ENCODE measurements at regions not wholly inside any gene's neighbourhood (a gene's known extent, or its start where the extent isn't known, plus 50 kb on each side); places are given as distances from the start of the nearest gene placed in this dataset.

- Mint-ChIP-seq H3K9me3 (peaks cover 11 to 24% of the 10 kb centered on the region in 2 experiments; a peak in 4 of 5 replicates), H3K36me3 (ENCODE audit: insufficient read depth in 1 of 3, low read depth in 3 of 3) (peaks cover 2 to 22% (median 11%) of the 10 kb centered on the region in 3 experiments), H3K4me3 (no peak overlapping the region), H3K4me1 (peaks cover 14 to 16% of the 10 kb centered on the region in 2 experiments), H3K27ac (peak overlapping the region in 1 of 3 experiments; percentile 27; a peak in 1 of 7 replicates), H3K27me3 (ENCODE audit: low read depth) (no peaks in the 10 kb centered on the region)
- H3K4ac ChIP-seq (ENCODE audit: low read depth, low read length): no peak overlapping the region
- H3K27ac ChIP-seq (ENCODE audit: insufficient read length, low read depth, low read length): no peak overlapping the region
- no peak overlapping the region for H2BK20ac ChIP-seq (ENCODE audit: low read depth, low read length, poor library complexity, severe bottlenecking)
- WGBS (ENCODE audit: extremely low coverage, insufficient read length, low lambda C conversion rate): no CpG with 5 or more reads among the region's 2 CpGs
- no peak overlapping the region for H4K8ac ChIP-seq (replicated peaks; ENCODE audit: insufficient read length, low read depth, low read length)
- no peaks in the 10 kb centered on the region for H3K79me2 ChIP-seq (ENCODE audit: insufficient read depth, low read length)
- DNase-seq: no peak
- no peak overlapping the region for H4K5ac ChIP-seq (ENCODE audit: insufficient read length, low read depth, low read length)
- no peaks in the 10 kb centered on the region for H3K27me3 ChIP-seq (ENCODE audit: insufficient read depth, low read length)
- H3K9me3 ChIP-seq (ENCODE audit: control insufficient read depth, low read depth, low read length): no peaks in the 10 kb centered on the region
- H2BK5ac ChIP-seq (ENCODE audit: insufficient read length, low read length): no peak overlapping the region
- H2BK12ac ChIP-seq (ENCODE audit: insufficient read length, low read depth, low read length): no peak overlapping the region
- H3K4me2 ChIP-seq (ENCODE audit: insufficient read depth, insufficient read length, low read length): no peak overlapping the region
- H3K79me1 ChIP-seq (ENCODE audit: insufficient read depth, low read depth, low read length, poor library complexity, severe bottlenecking): no peaks in the 10 kb centered on the region
- H2BK120ac ChIP-seq (ENCODE audit: low read depth, low read length, poor library complexity, severe bottlenecking): no peak overlapping the region
- H3T11ph ChIP-seq (ENCODE audit: low read length): no peak overlapping the region
- H3K4me1 ChIP-seq (ENCODE audit: insufficient read depth, low read length): no peaks in the 10 kb centered on the region
- no peak overlapping the region for H3K18ac ChIP-seq (ENCODE audit: insufficient read length, low read depth, low read length)
- TF ChIP-seq CTCF (conservative IDR thresholded peaks at IDR 0.05): no peak
- no peak overlapping the region for H3K9ac ChIP-seq (ENCODE audit: extremely low read depth, insufficient read length, low read length)
- no peak overlapping the region for H3K56ac ChIP-seq (ENCODE audit: insufficient read length, low read depth, low read length)
- H2BK15ac ChIP-seq (ENCODE audit: low read depth, low read length): no peak overlapping the region
- no peak overlapping the region for H4K91ac ChIP-seq (ENCODE audit: insufficient read length, low read depth, low read length)
- H2AK5ac ChIP-seq (ENCODE audit: insufficient read length, low read length): no peak overlapping the region
- H3K23ac ChIP-seq (ENCODE audit: insufficient read length, low read depth, low read length): no peak overlapping the region
- no peak overlapping the region for H3K14ac ChIP-seq (ENCODE audit: insufficient read depth, low read length)
- H2AFZ ChIP-seq (ENCODE audit: low read length): no peak overlapping the region
- H3K23me2 ChIP-seq (ENCODE audit: insufficient read length, low read depth, low read length, poor library complexity, severe bottlenecking): no peaks in the 10 kb centered on the region
- no peaks in the 10 kb centered on the region for H4K20me1 ChIP-seq (ENCODE audit: control insufficient read depth, insufficient read depth, insufficient read length)
Observed at GRCh38 chr5:113759505-113759904, 246.0 kb downstream of the YTHDC2 start.
